T1000 (cell line): ENCODE measurements at regions not wholly inside any gene's neighbourhood (a gene's known extent, or its start where the extent isn't known, plus 50 kb on each side); places are given as distances from the start of the nearest gene placed in this dataset.

ENCODE experiments used
- DNase-seq: peaks from one replicate; lab custom pipeline; 2025; ENCODE audit warnings: mixed read lengths; lab: John Stamatoyannopoulos, UW

DNA sequence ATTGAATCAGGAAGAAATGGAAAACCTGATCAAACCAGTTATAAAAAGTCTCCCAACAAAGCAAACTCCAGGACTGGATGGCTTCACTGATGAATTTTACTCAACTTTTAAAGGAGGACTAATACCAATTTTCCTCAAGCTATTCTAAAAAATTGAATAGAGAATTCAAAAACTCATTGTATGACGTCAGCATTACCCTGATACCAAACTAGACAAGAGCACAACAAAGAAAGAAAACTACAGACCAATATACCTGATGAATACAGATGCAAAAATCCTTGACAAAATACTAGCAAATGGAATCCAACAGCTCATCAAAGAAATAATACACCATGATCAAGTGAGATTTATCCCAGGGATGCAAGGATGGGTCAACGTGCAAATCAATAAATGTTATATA, 172.9 kb downstream of the FNDC1 start:
- no peak for DNase-seq

- DNase-seq = no peak
Measured at GRCh38 chr6:159334068-159334467, 164.9 kb downstream of the FNDC1 start.

DNA sequence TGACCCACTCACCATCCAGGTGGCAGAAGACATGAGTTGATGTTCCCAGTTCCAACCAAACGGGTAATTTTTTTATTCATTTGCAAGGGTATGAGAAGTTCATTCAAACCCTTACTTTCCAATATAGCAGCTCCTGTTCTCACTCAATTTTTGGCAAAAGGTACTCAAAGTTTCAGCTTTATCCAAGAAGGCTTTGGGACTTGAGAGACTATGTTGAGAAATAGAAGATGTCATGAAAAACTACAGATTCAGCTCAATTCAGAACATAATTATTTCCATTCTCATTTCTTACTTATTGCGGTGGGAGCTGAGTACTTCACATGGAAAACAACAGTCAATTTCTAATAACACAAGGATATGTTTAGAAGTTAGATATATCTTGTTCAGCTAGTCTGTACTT, 162.3 kb downstream of the FNDC1 start:
- no peak for DNase-seq

DNA sequence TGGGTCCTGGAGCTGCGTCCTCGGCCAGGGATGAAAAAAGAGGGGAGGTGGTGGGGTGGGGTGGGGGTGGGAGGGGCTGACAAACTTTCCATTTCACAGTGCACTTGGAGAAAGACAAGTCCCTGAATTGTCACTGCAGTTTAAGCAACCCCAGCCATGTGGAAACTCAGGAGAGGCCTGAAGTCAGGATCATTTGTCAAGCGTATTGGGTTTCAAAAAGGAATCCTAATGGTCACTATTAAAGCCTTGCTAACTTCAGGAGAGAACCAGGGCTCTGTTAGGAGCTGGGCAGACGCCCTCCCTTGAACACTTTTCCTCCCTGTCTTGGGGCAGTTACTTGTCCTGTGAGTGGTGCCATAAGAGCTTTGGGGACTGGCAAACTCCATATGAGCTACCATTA, 159.9 kb downstream of the FNDC1 start:
- no peak for DNase-seq

DNA sequence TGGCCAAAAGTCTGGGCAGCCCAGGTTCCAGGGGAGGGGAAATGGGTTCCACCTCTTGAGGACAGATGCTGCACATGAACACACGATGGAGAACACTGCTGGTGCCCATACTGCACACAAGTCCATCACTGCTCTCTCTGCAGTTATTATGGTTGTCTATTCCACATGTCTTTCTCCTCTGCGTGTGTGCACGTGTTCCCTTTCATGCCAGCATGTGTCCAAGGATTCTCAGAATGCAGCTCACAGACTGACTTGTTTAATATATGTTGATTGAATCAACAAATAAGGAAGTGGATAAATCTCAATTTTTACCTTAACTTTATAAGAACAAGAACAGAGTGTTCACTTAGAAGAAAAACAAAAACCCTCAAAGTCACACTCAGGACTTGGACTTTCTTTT, 158.9 kb downstream of the FNDC1 start:
- no peak for DNase-seq

DNA sequence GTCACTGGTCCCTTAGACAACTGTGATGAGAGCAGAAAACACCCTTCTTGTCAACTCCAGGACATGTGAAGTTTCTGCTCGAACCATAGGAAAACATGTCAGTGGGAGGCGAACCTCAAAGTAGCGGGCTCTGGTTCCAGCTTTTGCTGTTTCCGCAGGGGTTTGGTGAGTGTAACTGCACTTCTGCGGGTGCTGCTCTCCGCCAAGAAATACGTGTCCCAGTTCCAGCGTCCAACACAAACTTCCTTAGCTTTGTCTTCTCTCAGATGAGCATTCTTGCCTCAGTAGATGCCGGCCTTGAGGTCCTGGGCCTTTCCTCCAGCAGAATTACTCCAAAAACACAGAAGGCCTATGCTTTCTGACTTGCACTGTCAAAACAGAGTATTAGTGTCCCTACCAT, 156.3 kb downstream of the FNDC1 start:
- DNase-seq = no peak

DNA sequence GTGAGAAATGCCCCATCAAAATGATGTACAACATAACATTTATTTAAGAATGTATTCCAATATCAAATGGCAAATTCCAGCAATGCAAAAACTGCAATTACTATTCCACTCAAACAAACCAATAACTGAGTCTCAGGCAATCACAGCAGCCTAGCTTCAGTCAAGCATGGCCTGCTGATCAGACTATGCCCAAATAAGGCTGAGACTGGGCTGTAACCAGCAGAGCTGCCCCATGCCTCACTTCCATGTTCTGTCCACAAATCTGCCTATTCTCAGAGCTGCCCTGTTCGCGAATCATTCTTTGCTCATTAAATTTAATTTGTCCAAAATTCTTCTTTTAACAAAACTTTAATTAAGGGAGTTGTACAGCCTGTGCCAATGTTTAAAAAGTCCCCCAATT, 155.4 kb downstream of the FNDC1 start:
- no peak for DNase-seq
